Endothelial cell of umbilical vein (primary cell): ENCODE measurements at regions not wholly inside any gene's neighbourhood (a gene's known extent, or its start where the extent isn't known, plus 50 kb on each side); places are given as distances from the start of the nearest gene placed in this dataset.

ENCODE experiments used
- EZH2 ChIP-seq: IDR thresholded peaks from 2 replicates; pipeline ENCODE4 v1.6.1; 2012; ENCODE audit warnings: borderline replicate concordance, low read depth, mild to moderate bottlenecking, moderate library complexity, low read length, inconsistent platforms; ENCODE audit not compliant: severe bottlenecking
- MAX ChIP-seq: IDR thresholded peaks from 2 replicates; pipeline ENCODE4 v1.6.1; 2011; ENCODE audit not compliant: insufficient read depth, insufficient read length
- POLR2A ChIP-seq: IDR thresholded peaks from 2 replicates; pipeline ENCODE4 v1.6.1; 2012; ENCODE audit warnings: low read depth, mild to moderate bottlenecking, control low read depth, low read length
- POLR2AphosphoS5 ChIP-seq: IDR thresholded peaks from 2 replicates; pipeline ENCODE4 v1.6.1; 2012; ENCODE audit warnings: low read depth, mild to moderate bottlenecking, control low read depth, low read length, moderate library complexity; ENCODE audit not compliant: insufficient read depth
- TF ChIP-seq, protein P1 (sequence below), 2 donors: IDR thresholded peaks; 1 replicate in 1 of 2; 2 replicates in 1 of 2; pipeline ENCODE4 v1.5.1; 2011; ENCODE audit warnings: low read length in 2 of 2, mild to moderate bottlenecking in 2 of 2, moderate library complexity in 2 of 2, control low read depth in 1 of 2, inconsistent platforms in 1 of 2, low read depth in 1 of 2; ENCODE audit not compliant: insufficient read depth in 1 of 2; ENCODE audit errors: extremely low read depth in 1 of 2

DNA sequence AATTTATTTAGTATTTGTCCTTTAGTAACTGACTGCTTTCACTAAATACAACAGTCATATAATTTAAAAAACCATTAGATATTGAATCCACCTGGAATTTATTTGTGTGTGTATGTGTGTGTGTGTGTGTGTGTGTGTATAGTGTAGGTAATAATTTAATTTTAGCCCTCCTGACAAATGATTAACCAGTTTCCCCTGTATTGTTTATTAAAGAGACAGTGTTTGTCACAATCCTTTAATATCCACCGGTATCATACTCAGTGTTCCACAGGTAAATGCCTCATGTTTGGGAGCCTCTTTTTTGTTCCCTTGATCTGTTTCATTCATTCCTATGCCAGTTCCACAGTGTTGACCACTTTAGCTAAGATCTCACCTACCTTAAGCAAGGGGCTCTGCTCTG, 134.6 kb upstream of the IRX3 start:
- TF ChIP-seq EZH2 (no peak), POLR2AphosphoS5 (no peak), POLR2A (no peak), MAX (no peak)
- TF ChIP-seq, protein P1, sequence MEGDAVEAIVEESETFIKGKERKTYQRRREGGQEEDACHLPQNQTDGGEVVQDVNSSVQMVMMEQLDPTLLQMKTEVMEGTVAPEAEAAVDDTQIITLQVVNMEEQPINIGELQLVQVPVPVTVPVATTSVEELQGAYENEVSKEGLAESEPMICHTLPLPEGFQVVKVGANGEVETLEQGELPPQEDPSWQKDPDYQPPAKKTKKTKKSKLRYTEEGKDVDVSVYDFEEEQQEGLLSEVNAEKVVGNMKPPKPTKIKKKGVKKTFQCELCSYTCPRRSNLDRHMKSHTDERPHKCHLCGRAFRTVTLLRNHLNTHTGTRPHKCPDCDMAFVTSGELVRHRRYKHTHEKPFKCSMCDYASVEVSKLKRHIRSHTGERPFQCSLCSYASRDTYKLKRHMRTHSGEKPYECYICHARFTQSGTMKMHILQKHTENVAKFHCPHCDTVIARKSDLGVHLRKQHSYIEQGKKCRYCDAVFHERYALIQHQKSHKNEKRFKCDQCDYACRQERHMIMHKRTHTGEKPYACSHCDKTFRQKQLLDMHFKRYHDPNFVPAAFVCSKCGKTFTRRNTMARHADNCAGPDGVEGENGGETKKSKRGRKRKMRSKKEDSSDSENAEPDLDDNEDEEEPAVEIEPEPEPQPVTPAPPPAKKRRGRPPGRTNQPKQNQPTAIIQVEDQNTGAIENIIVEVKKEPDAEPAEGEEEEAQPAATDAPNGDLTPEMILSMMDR (IDR thresholded peaks at IDR 0.05; ENCODE audit: extremely low read depth in 1 of 2, insufficient read depth in 1 of 2, low read depth in 1 of 2, low read length in 2 of 2), result no peak
